ENCODE measurements at regions not wholly inside any gene's neighbourhood (a gene's known extent, or its start where the extent isn't known, plus 50 kb on each side); places are given as distances from the start of the nearest gene placed in this dataset.

- Histone ChIP-seq H3K4me2 (ENCODE audit: low read depth, low read length) (no peak overlapping the region), H3K9ac (ENCODE audit: low read length) (no peak overlapping the region), H3K27me3 (replicated peaks; ENCODE audit: insufficient read depth, low read length) (no peaks in the 10 kb centered on the region), H2AFZ (ENCODE audit: low read length) (no peak overlapping the region), H4K20me1 (ENCODE audit: insufficient read depth, low read length) (no peaks in the 10 kb centered on the region), H3K4me1 (ENCODE audit: low read length) (no peaks in the 10 kb centered on the region), H3K9me2 (replicated peaks; ENCODE audit: insufficient read depth, low read length) (no peaks in the 10 kb centered on the region), H3K9me3 (replicated peaks; ENCODE audit: insufficient read depth, low read length) (no peaks in the 10 kb centered on the region), H3F3A (ENCODE audit: insufficient read depth, low read length) (no peaks in the 10 kb centered on the region), H3K79me2 (ENCODE audit: low read length) (no peaks in the 10 kb centered on the region), H3K36me3 (replicated peaks; ENCODE audit: insufficient read depth, low read length) (no peaks in the 10 kb centered on the region), H3K27ac (ENCODE audit: low read length) (no peak overlapping the region), H3K4me3 (ENCODE audit: low read length) (no peak overlapping the region)
- TF ChIP-seq CTCF (IDR thresholded peaks at IDR 0.05; ENCODE audit: low read length) (no peak), EZH2phosphoT487 (IDR thresholded peaks at IDR 0.05; ENCODE audit: low read length) (no peak), EZH2 (optimal IDR thresholded peaks at IDR 0.05; ENCODE audit: low read depth, low read length) (no peak)
- DNase-seq = no peak
These were observed 108.2 kb upstream of the MBNL1 start for GRCh38 chr3:152160350-152161011.

GRCh38 chr3:152172460-152172859, 96.3 kb upstream of the MBNL1 start:
- H3K4me1 ChIP-seq (ENCODE audit: low read length) = no peaks in the 10 kb centered on the region
- no peaks in the 10 kb centered on the region for H3K9me3 ChIP-seq (replicated peaks; ENCODE audit: insufficient read depth, low read length)
- H2AFZ ChIP-seq (ENCODE audit: low read length) = no peak overlapping the region
- no peaks in the 10 kb centered on the region for H4K20me1 ChIP-seq (ENCODE audit: insufficient read depth, low read length)
- no peak for TF ChIP-seq EZH2 (optimal IDR thresholded peaks at IDR 0.05; ENCODE audit: low read depth, low read length)
- TF ChIP-seq CTCF (IDR thresholded peaks at IDR 0.05; ENCODE audit: low read length) = no peak
- no peak for TF ChIP-seq EZH2phosphoT487 (IDR thresholded peaks at IDR 0.05; ENCODE audit: low read length)
- no peak overlapping the region for H3K27ac ChIP-seq (ENCODE audit: low read length)
- no peaks in the 10 kb centered on the region for H3F3A ChIP-seq (ENCODE audit: insufficient read depth, low read length)
- H3K27me3 ChIP-seq (replicated peaks; ENCODE audit: insufficient read depth, low read length) = no peaks in the 10 kb centered on the region
- no peak overlapping the region for H3K4me3 ChIP-seq (ENCODE audit: low read length)
- H3K79me2 ChIP-seq (ENCODE audit: low read length) = no peaks in the 10 kb centered on the region
- no peak overlapping the region for H3K4me2 ChIP-seq (ENCODE audit: low read depth, low read length)
- no peak overlapping the region for H3K9ac ChIP-seq (ENCODE audit: low read length)
- DNase-seq = no peak
- no peaks in the 10 kb centered on the region for H3K9me2 ChIP-seq (replicated peaks; ENCODE audit: insufficient read depth, low read length)
- no peaks in the 10 kb centered on the region for H3K36me3 ChIP-seq (replicated peaks; ENCODE audit: insufficient read depth, low read length)

GRCh38 chr3:152173627-152174026, 95.1 kb upstream of the MBNL1 start:
- Histone ChIP-seq H3K36me3 (replicated peaks; ENCODE audit: insufficient read depth, low read length) (no peaks in the 10 kb centered on the region), H3K4me1 (ENCODE audit: low read length) (no peaks in the 10 kb centered on the region), H3F3A (ENCODE audit: insufficient read depth, low read length) (no peaks in the 10 kb centered on the region), H2AFZ (ENCODE audit: low read length) (no peak overlapping the region), H3K9me2 (replicated peaks; ENCODE audit: insufficient read depth, low read length) (no peaks in the 10 kb centered on the region), H3K4me3 (ENCODE audit: low read length) (no peak overlapping the region), H3K27me3 (replicated peaks; ENCODE audit: insufficient read depth, low read length) (no peaks in the 10 kb centered on the region), H3K27ac (ENCODE audit: low read length) (no peak overlapping the region), H3K9me3 (replicated peaks; ENCODE audit: insufficient read depth, low read length) (no peaks in the 10 kb centered on the region), H3K4me2 (ENCODE audit: low read depth, low read length) (no peak overlapping the region), H4K20me1 (ENCODE audit: insufficient read depth, low read length) (no peaks in the 10 kb centered on the region), H3K79me2 (ENCODE audit: low read length) (no peaks in the 10 kb centered on the region), H3K9ac (ENCODE audit: low read length) (no peak overlapping the region)
- TF ChIP-seq EZH2 (optimal IDR thresholded peaks at IDR 0.05; ENCODE audit: low read depth, low read length) = no peak
- DNase-seq = no peak

- no peak overlapping the region for H2AFZ ChIP-seq (ENCODE audit: low read length)
- H3K4me2 ChIP-seq (ENCODE audit: low read depth, low read length) = no peak overlapping the region
These were observed 93.7 kb upstream of the MBNL1 start for GRCh38 chr3:152174876-152175527.

More at GRCh38 chr3:152174876-152175527, 93.7 kb upstream of the MBNL1 start:
- Histone ChIP-seq H3K4me3 (ENCODE audit: low read length) (no peak overlapping the region), H3K9me3 (replicated peaks; ENCODE audit: insufficient read depth, low read length) (no peaks in the 10 kb centered on the region), H3K27me3 (replicated peaks; ENCODE audit: insufficient read depth, low read length) (no peaks in the 10 kb centered on the region), H3K9me2 (replicated peaks; ENCODE audit: insufficient read depth, low read length) (no peaks in the 10 kb centered on the region), H4K20me1 (ENCODE audit: insufficient read depth, low read length) (no peaks in the 10 kb centered on the region), H3F3A (ENCODE audit: insufficient read depth, low read length) (no peaks in the 10 kb centered on the region), H3K4me1 (ENCODE audit: low read length) (no peaks in the 10 kb centered on the region), H3K79me2 (ENCODE audit: low read length) (no peaks in the 10 kb centered on the region), H3K9ac (ENCODE audit: low read length) (no peak overlapping the region), H3K36me3 (replicated peaks; ENCODE audit: insufficient read depth, low read length) (no peaks in the 10 kb centered on the region), H3K27ac (ENCODE audit: low read length) (no peak overlapping the region)
- TF ChIP-seq EZH2phosphoT487 (IDR thresholded peaks at IDR 0.05; ENCODE audit: low read length) (no peak), EZH2 (optimal IDR thresholded peaks at IDR 0.05; ENCODE audit: low read depth, low read length) (no peak), CTCF (IDR thresholded peaks at IDR 0.05; ENCODE audit: low read length) (no peak)
- no peak for DNase-seq

Measured in MM.1S (cell line).